ENCODE measurements at regions not wholly inside any gene's neighbourhood (a gene's known extent, or its start where the extent isn't known, plus 50 kb on each side); places are given as distances from the start of the nearest gene placed in this dataset.

DNA sequence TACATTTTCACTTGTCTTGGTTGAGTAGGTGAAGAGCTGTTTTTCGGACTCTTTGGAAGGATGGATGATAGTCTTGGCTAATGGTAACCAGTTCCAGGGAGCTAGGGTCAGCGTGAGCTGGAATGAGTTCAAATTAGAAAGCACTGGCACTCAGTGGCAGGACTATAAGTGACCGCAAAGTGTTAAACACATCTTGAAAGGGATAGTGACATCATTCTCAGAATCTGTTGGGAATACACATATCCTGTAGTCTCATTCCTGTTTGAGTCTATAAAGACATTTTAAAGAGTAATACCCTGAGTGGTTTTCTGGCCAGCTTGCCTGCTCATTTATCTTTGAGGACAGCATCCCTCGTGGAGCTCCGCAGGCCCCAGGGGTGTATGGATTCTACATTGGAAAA lies 56.7 kb upstream of the TMEM248 start:
- no peak for DNase-seq

DNA sequence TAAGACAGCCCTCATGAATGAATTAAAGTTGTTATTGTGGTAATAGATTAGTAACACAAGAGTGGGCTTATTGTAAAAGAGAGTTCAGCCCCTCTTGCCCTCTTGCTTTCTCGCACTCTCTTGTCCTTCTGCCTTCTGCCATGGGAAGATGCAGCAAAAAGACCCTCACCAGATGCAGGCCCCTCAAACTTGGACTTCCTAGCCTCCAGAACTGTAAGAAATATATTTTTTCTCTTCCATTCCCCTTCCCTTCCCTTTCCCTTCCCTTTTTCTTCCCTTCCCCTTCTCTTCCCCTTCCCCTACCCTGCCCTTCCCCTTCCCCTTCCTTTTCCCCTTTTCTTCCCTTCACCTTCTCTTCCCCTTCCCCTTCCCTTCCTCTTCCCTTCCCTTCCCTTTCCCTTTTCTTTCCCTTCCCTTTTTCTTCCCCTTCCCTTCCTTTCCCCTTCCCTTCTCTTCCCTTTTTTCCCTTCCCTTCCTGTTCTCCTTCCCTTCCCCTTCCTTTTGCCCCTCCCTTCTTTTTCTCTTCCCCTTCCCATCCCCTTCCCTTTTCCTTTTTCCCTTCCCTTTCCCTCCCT lies 55.6 kb upstream of the TMEM248 start:
- DNase-seq: no peak

DNA sequence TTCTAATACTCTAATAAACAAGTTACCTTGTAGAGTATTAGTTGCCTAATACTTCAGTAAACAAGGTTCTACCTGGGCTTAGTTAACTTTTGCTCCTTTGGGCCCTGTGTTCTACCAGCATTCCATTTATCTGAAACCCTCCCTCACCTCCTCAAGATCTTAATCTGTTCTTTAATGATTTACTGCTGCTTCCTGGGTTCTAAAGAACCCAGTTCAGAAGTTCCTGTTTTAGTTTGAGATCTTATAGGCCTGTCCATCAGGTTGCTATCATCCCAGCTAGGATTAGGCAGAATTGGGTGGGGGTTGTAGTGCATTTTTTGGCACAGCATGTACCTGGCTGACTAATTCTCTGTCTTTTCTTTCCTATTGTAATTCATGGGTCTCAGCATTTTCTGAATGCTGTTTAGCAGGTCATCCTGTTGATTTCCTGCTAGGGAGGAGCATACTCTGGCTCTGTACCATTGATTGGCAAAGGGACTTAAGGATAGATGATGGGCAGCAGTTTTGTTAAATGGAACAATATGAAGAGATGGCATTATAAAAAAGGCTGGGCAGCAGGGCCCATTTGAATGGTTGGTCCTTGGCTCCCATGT lies 53.7 kb upstream of the TMEM248 start:
- DNase-seq: no peak

DNA sequence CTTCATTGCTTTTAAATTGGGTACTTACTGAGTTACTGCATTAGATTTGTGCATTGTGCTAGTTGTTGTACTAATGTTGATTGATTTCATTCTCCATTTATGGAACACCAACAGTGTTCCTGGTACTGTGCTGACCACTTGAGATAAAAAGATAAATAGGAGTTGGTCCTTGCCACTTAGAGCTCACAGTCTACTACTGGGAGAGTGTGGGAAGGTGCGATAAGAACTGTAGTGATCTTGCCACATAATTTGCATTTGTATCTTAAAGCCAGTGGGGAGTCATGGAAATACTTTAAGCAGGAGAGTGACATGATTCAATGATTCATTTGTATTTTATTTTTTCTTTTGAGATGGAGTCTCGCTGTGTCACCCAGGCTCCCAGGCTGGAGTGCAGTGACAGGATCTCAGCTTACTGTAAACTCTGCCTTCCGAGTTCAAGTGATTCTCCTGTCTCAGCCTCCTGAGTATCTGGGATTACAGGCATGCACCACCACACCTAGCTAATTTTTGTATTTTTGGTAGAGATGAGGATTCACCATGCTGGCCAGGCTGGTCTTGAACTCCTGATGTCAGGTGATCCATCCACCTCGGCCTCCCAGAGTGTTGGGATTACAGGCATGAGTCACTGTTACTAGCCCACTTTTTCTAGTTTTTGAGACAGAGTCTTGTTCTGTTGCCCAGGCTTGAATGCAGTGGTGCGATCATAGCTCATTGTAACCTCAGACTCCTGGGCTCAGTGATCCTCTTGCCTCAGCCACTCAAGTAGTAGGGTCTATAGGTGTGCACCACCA lies 51.2 kb upstream of the TMEM248 start:
- DNase-seq: peak; percentile 94

DNA sequence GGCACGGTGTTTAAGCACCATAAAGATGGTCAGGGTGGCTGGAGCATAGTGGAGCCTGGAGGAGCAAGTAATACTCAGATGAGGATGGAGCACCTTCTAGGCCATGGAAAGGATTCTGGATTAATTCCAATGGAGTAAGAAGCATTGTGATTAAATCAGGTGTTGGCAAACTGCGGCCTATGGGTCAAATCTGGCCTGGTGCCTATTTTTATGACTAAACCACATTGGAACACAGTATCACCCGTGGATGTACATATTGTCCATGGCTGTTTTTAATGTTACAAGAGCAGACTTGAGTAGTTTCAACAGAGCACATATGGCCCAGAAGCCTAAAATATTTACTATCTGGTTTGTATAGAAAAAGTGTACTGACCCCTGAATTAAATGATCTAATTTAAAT lies 49.9 kb upstream of the TMEM248 start:
- DNase-seq: peak; percentile 20

Measured in hematopoietic multipotent progenitor cell treated with erythropoietin and hydrocortisone succinate and interleukin-3 and kit ligand, for 8 days (in vitro differentiated cells).